OCI-LY3 (cell line): ENCODE measurements at regions not wholly inside any gene's neighbourhood (a gene's known extent, or its start where the extent isn't known, plus 50 kb on each side); places are given as distances from the start of the nearest gene placed in this dataset.
A peak's percentile ranks its signal among the peaks of the same experiment; 100 is the strongest.
"Not testable (repeated sequence)": the region's sequence is repeated elsewhere in the genome, so short reads cannot be mapped to it uniquely, and the experiment has no call there.

Source experiments
- H2AFZ ChIP-seq: fragments of 200-600, 300-600 bp; shearing (Covaris generic); 2 replicates; pipeline ENCODE4 v1.6.0; 2014; ENCODE audit warnings: antibody characterized with exemption, low read depth, low read length
- H3K27ac ChIP-seq: fragments of 200-600, 300-600 bp; sonication (generic); 2 replicates; pipeline ENCODE4 v1.5.1; 2014; ENCODE audit warnings: mild to moderate bottlenecking, low read length, moderate library complexity, mixed read lengths
- H3K27me3 ChIP-seq: fragments of 200-600, 300-600 bp; sonication (generic); 2 replicates; pipeline ENCODE4 v1.6.1; 2014; ENCODE audit warnings: low read depth, low read length, mixed read lengths
- H3K36me3 ChIP-seq: fragments of 200-600, 300-600 bp; sonication (generic); replicated peaks from 2 replicates; pipeline ENCODE3; 2014; ENCODE audit warnings: low read depth, low read length, mixed read lengths
- H3K4me1 ChIP-seq: fragments of 300-600, 200-600 bp; sonication (generic); 2 replicates; pipeline ENCODE4 v1.6.1; 2014; ENCODE audit warnings: low read length, mixed read lengths
- H3K4me2 ChIP-seq: fragments of 200-600, 300-600 bp; sonication (generic); 2 replicates; pipeline ENCODE4 v1.6.1; 2014; ENCODE audit warnings: low read length, mixed read lengths
- H3K4me3 ChIP-seq: fragments of 300-600, 200-600 bp; sonication (generic); 2 replicates; pipeline ENCODE4 v1.5.1; 2014; ENCODE audit warnings: antibody characterized with exemption, mild to moderate bottlenecking, low read length, moderate library complexity
- H3K79me2 ChIP-seq: fragments of 300-600, 200-600 bp; shearing (Covaris generic); 2 replicates; pipeline ENCODE4 v1.6.1; 2014; ENCODE audit warnings: mild to moderate bottlenecking, low read length, mixed read lengths
- H3K9ac ChIP-seq: fragments of 300-600, 200-600 bp; shearing (Covaris generic); 2 replicates; pipeline ENCODE4 v1.6.0; 2014; ENCODE audit warnings: mild to moderate bottlenecking, low read length, moderate library complexity
- H3K9me3 ChIP-seq: fragments of 200-600, 300-600 bp; shearing (Covaris generic); 2 replicates; pipeline ENCODE4 v1.6.1; 2014; ENCODE audit warnings: low read length, mixed read lengths; ENCODE audit not compliant: insufficient read depth
- H4K20me1 ChIP-seq: fragments of 200-600, 300-600 bp; sonication (generic); 2 replicates; pipeline ENCODE4 v1.6.1; 2016; ENCODE audit warnings: low read length, mixed read lengths; ENCODE audit not compliant: insufficient read depth
- EZH2phosphoT487 ChIP-seq: fragments of 200-600 bp; shearing (Covaris generic); IDR thresholded peaks from 2 replicates; pipeline ENCODE4 v1.6.1; 2018; ENCODE audit warnings: antibody characterized with exemption, mixed run types, low read depth
- TF ChIP-seq, protein P1 (sequence below): fragments of 200-600, 300-600 bp; sonication (generic); IDR thresholded peaks from 2 replicates; pipeline ENCODE4 v1.5.1; 2014; ENCODE audit warnings: antibody characterized with exemption, low read length, low read depth

DNA sequence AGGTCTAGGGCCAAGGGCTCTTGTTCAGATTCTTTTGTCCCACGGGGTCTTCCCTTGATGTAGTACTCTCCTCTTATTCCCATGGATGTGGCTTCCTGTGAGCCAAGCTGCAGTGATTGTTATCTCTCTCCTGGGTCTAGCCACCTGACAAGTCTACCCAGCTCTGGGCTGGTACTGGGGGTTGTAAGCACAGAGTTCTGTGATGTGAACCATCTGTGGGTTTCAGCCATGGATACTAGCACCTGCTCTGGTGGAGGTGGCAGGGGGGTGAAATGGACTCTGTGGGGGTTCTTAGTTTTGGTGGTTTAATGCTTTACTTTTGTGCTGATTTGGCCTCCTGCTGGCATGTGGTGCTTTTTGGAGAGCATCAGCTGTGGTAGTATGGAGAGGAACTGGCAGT lies 350.8 kb downstream of the DNAJB9 start:
- no peak for TF ChIP-seq EZH2phosphoT487
- TF ChIP-seq, protein P1, sequence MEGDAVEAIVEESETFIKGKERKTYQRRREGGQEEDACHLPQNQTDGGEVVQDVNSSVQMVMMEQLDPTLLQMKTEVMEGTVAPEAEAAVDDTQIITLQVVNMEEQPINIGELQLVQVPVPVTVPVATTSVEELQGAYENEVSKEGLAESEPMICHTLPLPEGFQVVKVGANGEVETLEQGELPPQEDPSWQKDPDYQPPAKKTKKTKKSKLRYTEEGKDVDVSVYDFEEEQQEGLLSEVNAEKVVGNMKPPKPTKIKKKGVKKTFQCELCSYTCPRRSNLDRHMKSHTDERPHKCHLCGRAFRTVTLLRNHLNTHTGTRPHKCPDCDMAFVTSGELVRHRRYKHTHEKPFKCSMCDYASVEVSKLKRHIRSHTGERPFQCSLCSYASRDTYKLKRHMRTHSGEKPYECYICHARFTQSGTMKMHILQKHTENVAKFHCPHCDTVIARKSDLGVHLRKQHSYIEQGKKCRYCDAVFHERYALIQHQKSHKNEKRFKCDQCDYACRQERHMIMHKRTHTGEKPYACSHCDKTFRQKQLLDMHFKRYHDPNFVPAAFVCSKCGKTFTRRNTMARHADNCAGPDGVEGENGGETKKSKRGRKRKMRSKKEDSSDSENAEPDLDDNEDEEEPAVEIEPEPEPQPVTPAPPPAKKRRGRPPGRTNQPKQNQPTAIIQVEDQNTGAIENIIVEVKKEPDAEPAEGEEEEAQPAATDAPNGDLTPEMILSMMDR, result no peak
- H3K9me3 ChIP-seq, result no peaks in the 10 kb centered on the region
- H3K4me3 ChIP-seq, result no peak overlapping the region
- no peak overlapping the region for H3K27ac ChIP-seq
- H3K4me1 ChIP-seq, result no peaks in the 10 kb centered on the region
- no peak overlapping the region for H2AFZ ChIP-seq
- H3K36me3 ChIP-seq, result no peaks in the 10 kb centered on the region
- H4K20me1 ChIP-seq, result no peaks in the 10 kb centered on the region
- H3K4me2 ChIP-seq, result no peak overlapping the region
- no peak overlapping the region for H3K9ac ChIP-seq
- no peaks in the 10 kb centered on the region for H3K79me2 ChIP-seq
- H3K27me3 ChIP-seq, result no peaks in the 10 kb centered on the region

DNA sequence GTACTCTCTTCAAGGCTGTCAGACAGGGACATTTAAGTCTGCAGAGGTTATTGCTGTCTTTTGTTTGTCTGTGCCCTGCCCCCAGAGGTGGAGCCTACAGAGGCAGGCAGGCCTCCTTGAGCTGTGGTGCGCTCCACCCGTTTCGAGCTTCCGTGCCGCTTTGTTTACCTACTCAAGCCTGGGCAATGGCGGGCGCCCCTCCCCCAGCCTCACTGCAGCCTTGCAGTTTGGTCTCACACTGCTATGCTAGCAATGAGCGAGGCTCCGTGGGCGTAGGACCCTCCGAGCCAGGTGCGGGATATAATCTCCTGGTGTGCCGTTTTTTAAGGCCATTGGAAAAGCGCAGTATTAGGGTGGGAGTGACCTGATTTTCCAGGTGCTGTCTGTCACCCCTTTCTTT lies 373.4 kb downstream of the DNAJB9 start:
- not testable (repeated sequence) for H3K79me2 ChIP-seq, H3K9ac ChIP-seq, H3K9me3 ChIP-seq, H3K36me3 ChIP-seq, H3K27ac ChIP-seq, H3K4me1 ChIP-seq, H2AFZ ChIP-seq, H3K4me2 ChIP-seq, H3K27me3 ChIP-seq, H3K4me3 ChIP-seq, H4K20me1 ChIP-seq

DNA sequence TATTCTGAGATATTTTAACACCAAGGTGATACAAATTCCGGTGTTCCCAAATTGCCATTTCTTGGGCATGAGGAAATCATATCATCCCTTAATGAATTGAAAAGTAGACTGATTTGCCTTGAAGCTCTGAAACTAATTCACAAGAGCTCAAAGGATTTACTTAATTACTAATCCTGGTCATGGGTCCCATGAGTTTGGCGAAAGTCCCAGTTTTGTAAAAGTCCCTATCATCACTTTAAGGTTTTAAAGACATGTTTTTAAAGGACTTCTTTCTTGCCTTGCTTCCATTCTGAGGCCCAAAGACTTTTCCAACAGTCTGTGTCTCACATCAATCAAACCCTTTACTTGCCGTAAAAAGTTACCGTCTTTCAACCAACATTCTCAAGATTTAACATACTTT lies 377.9 kb downstream of the DNAJB9 start:
- Histone ChIP-seq H3K9ac (no peak overlapping the region), H3K27ac (no peak overlapping the region), H3K27me3 (no peaks in the 10 kb centered on the region), H3K4me3 (no peak overlapping the region), H3K79me2 (no peaks in the 10 kb centered on the region), H3K4me1 (no peaks in the 10 kb centered on the region), H3K9me3 (no peaks in the 10 kb centered on the region), H3K4me2 (no peak overlapping the region), H2AFZ (no peak overlapping the region), H3K36me3 (no peaks in the 10 kb centered on the region), H4K20me1 (no peaks in the 10 kb centered on the region)
- TF ChIP-seq EZH2phosphoT487, result no peak
- TF ChIP-seq, protein P1, result no peak

DNA sequence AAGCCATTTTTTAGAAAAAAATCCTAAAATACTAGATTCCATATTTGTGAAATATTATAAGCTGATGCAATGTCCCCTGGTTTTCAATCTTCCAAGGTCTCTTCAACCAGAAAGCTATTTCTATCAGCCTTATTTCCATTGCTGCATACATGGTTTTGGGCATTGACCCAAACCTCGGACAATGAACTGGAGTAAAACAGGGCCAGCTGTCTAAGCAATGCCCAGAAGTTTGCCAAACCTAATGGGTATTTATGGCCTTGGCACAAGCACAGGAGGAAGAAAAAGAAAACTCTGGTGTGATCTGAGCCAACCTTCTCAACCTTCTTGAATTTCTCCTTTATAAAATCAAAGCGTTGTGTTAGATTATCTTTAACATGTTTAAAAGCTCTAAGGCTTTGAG lies 402.3 kb downstream of the DNAJB9 start:
- Histone ChIP-seq H2AFZ (no peak overlapping the region), H3K36me3 (no peaks in the 10 kb centered on the region), H3K79me2 (no peaks in the 10 kb centered on the region), H3K4me3 (no peak overlapping the region), H4K20me1 (no peaks in the 10 kb centered on the region), H3K4me2 (no peak overlapping the region), H3K4me1 (peaks cover 14% of the 10 kb centered on the region), H3K9me3 (no peaks in the 10 kb centered on the region), H3K27me3 (peaks cover 3% of the 10 kb centered on the region; the same call in 1 of the 2 replicates), H3K27ac (no peak overlapping the region), H3K9ac (no peak overlapping the region)
- TF ChIP-seq, protein P1, result no peak

DNA sequence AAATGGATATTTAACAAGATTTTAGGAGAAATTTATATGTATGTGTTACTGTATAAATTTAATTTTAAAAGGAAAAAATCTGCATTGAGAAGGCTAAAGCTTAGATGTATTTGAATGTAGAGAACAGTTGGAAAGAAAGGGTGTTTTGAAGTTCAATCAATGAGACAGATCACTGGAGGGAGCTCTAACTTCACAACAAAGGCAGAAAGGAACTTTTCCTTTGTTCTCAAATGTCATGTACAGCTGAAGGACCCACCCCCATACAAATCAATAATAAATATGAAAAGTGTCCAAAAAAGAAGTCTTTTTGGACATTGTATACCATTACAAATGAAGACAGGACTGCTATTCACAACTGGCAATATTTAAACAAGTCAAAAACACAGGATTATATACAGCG lies 403.4 kb downstream of the DNAJB9 start:
- no peaks in the 10 kb centered on the region for H3K9me3 ChIP-seq
- no peak overlapping the region for H3K4me3 ChIP-seq
- H3K4me2 ChIP-seq, result no peak overlapping the region
- H3K27ac ChIP-seq, result no peak overlapping the region
- H2AFZ ChIP-seq, result no peak overlapping the region
- no peaks in the 10 kb centered on the region for H3K36me3 ChIP-seq
- no peaks in the 10 kb centered on the region for H3K79me2 ChIP-seq
- H4K20me1 ChIP-seq, result no peaks in the 10 kb centered on the region
- TF ChIP-seq EZH2phosphoT487, result no peak
- TF ChIP-seq, protein P1, result peak; percentile 59
- H3K4me1 ChIP-seq, result peaks cover 14% of the 10 kb centered on the region
- H3K9ac ChIP-seq, result no peak overlapping the region
- H3K27me3 ChIP-seq, result peaks cover 3% of the 10 kb centered on the region; the same call in 1 of the 2 replicates
